HepG2 (cell line): ENCODE measurements at regions not wholly inside any gene's neighbourhood (a gene's known extent, or its start where the extent isn't known, plus 50 kb on each side); places are given as distances from the start of the nearest gene placed in this dataset.

Experiments
- ATAC-seq: fragments of 200-7000 bp; cut with Tn5 transposase; 3 replicates; pipeline ENCODE4 v1.9.1; 2020; ENCODE audit warnings: mild to moderate bottlenecking, moderate library complexity
- BruUV-seq: library from RNA; stranded (reverse); fragments of 400-500 nt; replicated peaks from 2 replicates; lab custom pipeline; 2021; lab: Mats Ljungman, UMichigan
- CTCF ChIA-PET: fragments of 300-600 bp; formaldehyde crosslinking; extraction: SDS; loops from one replicate; lab custom pipeline; 2021; ENCODE audit warnings: low total read pairs, inconsistent platforms, low intra/inter-chr PET ratio; lab: Yijun Ruan, JAX
- POLR2A ChIA-PET: fragments of 350-600 bp; sonication (Branson Sonifier 250); formaldehyde crosslinking; loops from one replicate; lab custom pipeline; 2020; ENCODE audit warnings: antibody characterized with exemption, inconsistent platforms; lab: Yijun Ruan, JAX
- DNase-seq: peaks from one replicate; pipeline ENCODE4 v3.0.0-alpha.2; 2015; ENCODE audit warnings: low spot score
- FAIRE-seq: peaks from 3 replicates; lab custom pipeline; 2011; peaks lifted over from hg19 to GRCh38; lab: Jason Lieb, UNC
- H2AFZ ChIP-seq: one replicate; pipeline ENCODE4 v1.6.1; 2011; ENCODE audit warnings: low read length, inconsistent platforms
- H3K27ac ChIP-seq: fragments of 300-600 bp; 3 replicates; pipeline ENCODE4 v1.8.0; 2011; ENCODE audit warnings: mixed run types, mild to moderate bottlenecking, mixed read lengths, low read length, inconsistent platforms; ENCODE audit not compliant: insufficient read depth; ENCODE audit errors: extremely low read length
- H3K27me3 ChIP-seq, 2 experiments: fragments of 200-600 bp in 1 of 2; 2 replicates in 1 of 2; 3 replicates in 1 of 2; pipeline versions ENCODE4 v1.6.0 to v1.8.0; 2011; ENCODE audit warnings: low read length in 2 of 2, mild to moderate bottlenecking in 2 of 2, moderate library complexity in 2 of 2, inconsistent platforms in 1 of 2; ENCODE audit not compliant: insufficient read depth in 2 of 2, control insufficient read depth in 1 of 2
- H3K36me3 ChIP-seq, 2 experiments: fragments of 200-600 bp in 1 of 2; replicated peaks in 1 of 2; 2 replicates in 1 of 2; 3 replicates in 1 of 2; pipeline versions ENCODE4 v1.5.1 to v1.8.0; 2011; ENCODE audit warnings: low read length in 2 of 2, inconsistent platforms in 1 of 2; ENCODE audit not compliant: insufficient read depth in 2 of 2, control insufficient read depth in 1 of 2
- H3K4me1 ChIP-seq: 2 replicates; pipeline ENCODE4 v1.5.1; 2012; ENCODE audit warnings: low read length, inconsistent platforms; ENCODE audit not compliant: insufficient read depth
- H3K4me2 ChIP-seq: 2 replicates; pipeline ENCODE4 v1.6.0; 2011; ENCODE audit warnings: low read depth, low read length, inconsistent platforms
- H3K4me3 ChIP-seq, 3 experiments: fragments of 200-600 bp in 1 of 3; sonication (generic), shearing (Covaris generic) in 1 of 3; replicated peaks in 1 of 3; 2 replicates each; pipeline ENCODE4 v1.5.1; 2011 to 2016; ENCODE audit warnings: low read length in 3 of 3, inconsistent platforms in 2 of 3, low read depth in 2 of 3, mild to moderate bottlenecking in 2 of 3, control low read depth in 1 of 3, mixed read lengths in 1 of 3; ENCODE audit not compliant: insufficient read depth in 1 of 3
- H3K79me2 ChIP-seq: one replicate; pipeline ENCODE4 v1.6.1; 2011; ENCODE audit warnings: low read length, inconsistent platforms; ENCODE audit not compliant: insufficient read depth
- H3K9ac ChIP-seq: 2 replicates; pipeline ENCODE4 v1.6.0; 2011; ENCODE audit warnings: mild to moderate bottlenecking, low read depth, low read length, inconsistent platforms; ENCODE audit not compliant: insufficient read depth
- H3K9me3 ChIP-seq: 2 replicates; pipeline ENCODE4 v1.5.1; 2012; ENCODE audit warnings: mild to moderate bottlenecking, low read length
- H4K20me1 ChIP-seq: 2 replicates; pipeline ENCODE4 v1.6.0; 2011; ENCODE audit warnings: inconsistent platforms, mild to moderate bottlenecking, low read length, moderate library complexity; ENCODE audit not compliant: insufficient read depth
- ARNT2 ChIP-seq: sonication (generic); formaldehyde crosslinking; IDR thresholded peaks from 2 replicates; pipeline ENCODE4 v1.8.0; 2022; ENCODE audit warnings: mild to moderate bottlenecking, low read depth, missing genetic modification reagents, moderate library complexity
- CREB1 ChIP-seq, 2 experiments: fragments of 450-650 bp in 1 of 2; IDR thresholded peaks; 2 replicates each; pipeline ENCODE4 v1.6.1; 2016 to 2017; ENCODE audit warnings: control low read depth in 1 of 2, mild to moderate bottlenecking in 1 of 2, missing compliant biosample characterization in 1 of 2, missing genetic modification characterization in 1 of 2
- EED ChIP-seq: sonication (generic); formaldehyde crosslinking; IDR thresholded peaks from 2 replicates; pipeline ENCODE4 v1.5.0; 2020; ENCODE audit warnings: mild to moderate bottlenecking, missing genetic modification reagents
- HNRNPUL1 ChIP-seq: fragments of 200-400 bp; formaldehyde crosslinking; IDR thresholded peaks from 2 replicates; pipeline ENCODE4 v1.6.1; 2017; ENCODE audit warnings: low read depth, mild to moderate bottlenecking, low read length, moderate library complexity
- ZBTB1 ChIP-seq: sonication (generic); formaldehyde crosslinking; IDR thresholded peaks from 2 replicates; pipeline ENCODE4 v1.4.0; 2020; ENCODE audit warnings: missing genetic modification reagents, borderline replicate concordance
- ZNF138 ChIP-seq: sonication (generic); formaldehyde crosslinking; IDR thresholded peaks from 2 replicates; pipeline ENCODE4 v1.5.0; 2020; ENCODE audit warnings: mild to moderate bottlenecking, low read depth, missing genetic modification reagents
- ZNF224 ChIP-seq: sonication (generic); formaldehyde crosslinking; IDR thresholded peaks from 2 replicates; pipeline ENCODE4 v1.5.0; 2020; ENCODE audit warnings: mild to moderate bottlenecking, missing genetic modification reagents
- ZNF484 ChIP-seq: sonication (generic); formaldehyde crosslinking; IDR thresholded peaks from 2 replicates; pipeline ENCODE4 v1.5.1; 2020; ENCODE audit warnings: mild to moderate bottlenecking, low read depth, missing genetic modification reagents, borderline replicate concordance
- WGBS: methylation state at CpG from one replicate; pipeline ENCODE4 v1.1.6; 2017; ENCODE audit warnings: low lambda C conversion rate; 5-methylcytosine and 5-hydroxymethylcytosine counted together
- in situ Hi-C: cut with HindIII; loops from 2 replicates; pipeline ENCODE4 v1.10.0; 2017; ENCODE audit warnings: low pct_unique_long_range_greater_than_20kb; ENCODE audit not compliant: extremely low pct_ligation_motif_present
- intact Hi-C: fragments of 100-400 bp; cut with micrococcal nuclease; formaldehyde crosslinking; loops from one replicate; pipeline ENCODE4 v1.10.0; 2022; ENCODE audit not compliant: unreplicated experiment
- TF ChIP-seq, protein P1 (sequence below): sonication (generic); formaldehyde crosslinking; IDR thresholded peaks from 2 replicates; pipeline ENCODE4 v1.4.0; 2020; ENCODE audit warnings: missing genetic modification reagents, borderline replicate concordance
- TF ChIP-seq, protein P2 (sequence below): sonication (generic); formaldehyde crosslinking; IDR thresholded peaks from 2 replicates; pipeline ENCODE4 v1.4.0; 2020; ENCODE audit warnings: missing genetic modification reagents
- TF ChIP-seq, protein P3 (sequence below): sonication (generic); formaldehyde crosslinking; IDR thresholded peaks from 2 replicates; pipeline ENCODE4 v1.5.0; 2020; ENCODE audit warnings: mild to moderate bottlenecking, missing genetic modification reagents

DNA sequence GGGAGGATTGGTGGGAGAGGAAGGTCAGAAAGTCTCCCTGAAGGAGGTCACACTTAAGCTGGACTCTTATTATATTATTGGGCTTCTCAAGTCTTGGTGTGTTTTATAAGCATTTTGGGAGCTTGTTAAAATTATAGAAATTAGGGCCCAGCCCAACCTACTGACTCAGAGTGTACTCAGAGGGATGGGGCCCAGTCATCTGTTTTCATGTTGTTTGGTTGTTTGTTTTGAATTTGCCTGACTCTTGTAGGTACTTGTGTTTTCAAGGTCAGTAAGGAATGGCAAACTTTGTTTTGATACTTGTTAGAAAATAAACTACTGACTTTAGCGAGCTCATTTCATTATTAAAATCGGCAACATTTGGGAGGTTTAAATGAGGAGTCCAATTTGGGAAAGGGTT lies 152.0 kb downstream of the INSIG2 start:
- no peak overlapping the region for H3K27ac ChIP-seq
- no peaks in the 10 kb centered on the region for H4K20me1 ChIP-seq
- in situ Hi-C loops (no loop called here), intact Hi-C loops (no loop called here)
- no TSS peak for BruUV-seq
- H3K4me2 ChIP-seq: no peak overlapping the region
- H2AFZ ChIP-seq: no peak overlapping the region
- peaks cover 0 to 11% of the 10 kb centered on the region in 2 experiments; a peak in 1 of 5 replicates for H3K27me3 ChIP-seq
- TF ChIP-seq ZNF224 (CRISPR knock-in tag) (no peak), CREB1 (IDR thresholded peaks at IDR 0.05) (no peak), CREB1 (CRISPR knock-in tag; IDR thresholded peaks at IDR 0.05) (no peak), EED (no peak)
- TF ChIP-seq, protein P1, sequence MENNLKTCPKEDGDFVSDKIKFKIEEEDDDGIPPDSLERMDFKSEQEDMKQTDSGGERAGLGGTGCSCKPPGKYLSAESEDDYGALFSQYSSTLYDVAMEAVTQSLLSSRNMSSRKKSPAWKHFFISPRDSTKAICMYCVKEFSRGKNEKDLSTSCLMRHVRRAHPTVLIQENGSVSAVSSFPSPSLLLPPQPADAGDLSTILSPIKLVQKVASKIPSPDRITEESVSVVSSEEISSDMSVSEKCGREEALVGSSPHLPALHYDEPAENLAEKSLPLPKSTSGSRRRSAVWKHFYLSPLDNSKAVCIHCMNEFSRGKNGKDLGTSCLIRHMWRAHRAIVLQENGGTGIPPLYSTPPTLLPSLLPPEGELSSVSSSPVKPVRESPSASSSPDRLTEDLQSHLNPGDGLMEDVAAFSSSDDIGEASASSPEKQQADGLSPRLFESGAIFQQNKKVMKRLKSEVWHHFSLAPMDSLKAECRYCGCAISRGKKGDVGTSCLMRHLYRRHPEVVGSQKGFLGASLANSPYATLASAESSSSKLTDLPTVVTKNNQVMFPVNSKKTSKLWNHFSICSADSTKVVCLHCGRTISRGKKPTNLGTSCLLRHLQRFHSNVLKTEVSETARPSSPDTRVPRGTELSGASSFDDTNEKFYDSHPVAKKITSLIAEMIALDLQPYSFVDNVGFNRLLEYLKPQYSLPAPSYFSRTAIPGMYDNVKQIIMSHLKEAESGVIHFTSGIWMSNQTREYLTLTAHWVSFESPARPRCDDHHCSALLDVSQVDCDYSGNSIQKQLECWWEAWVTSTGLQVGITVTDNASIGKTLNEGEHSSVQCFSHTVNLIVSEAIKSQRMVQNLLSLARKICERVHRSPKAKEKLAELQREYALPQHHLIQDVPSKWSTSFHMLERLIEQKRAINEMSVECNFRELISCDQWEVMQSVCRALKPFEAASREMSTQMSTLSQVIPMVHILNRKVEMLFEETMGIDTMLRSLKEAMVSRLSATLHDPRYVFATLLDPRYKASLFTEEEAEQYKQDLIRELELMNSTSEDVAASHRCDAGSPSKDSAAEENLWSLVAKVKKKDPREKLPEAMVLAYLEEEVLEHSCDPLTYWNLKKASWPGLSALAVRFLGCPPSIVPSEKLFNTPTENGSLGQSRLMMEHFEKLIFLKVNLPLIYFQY (CRISPR knock-in tag): no peak
- TF ChIP-seq, all 625 proteins: peak for 0
- Histone ChIP-seq H3K4me3 (no peak overlapping the region), H3K9me3 (no peaks in the 10 kb centered on the region), H3K4me1 (no peaks in the 10 kb centered on the region), H3K9ac (no peak overlapping the region), H3K36me3 (no peaks in the 10 kb centered on the region), H3K79me2 (no peaks in the 10 kb centered on the region)
- ATAC-seq: no peak
- DNase-seq: no peak
- POLR2A ChIA-PET: no interaction called here
- FAIRE-seq: no peak
- WGBS: 30% methylated on average over 2 of the region's 2 CpGs
- CTCF ChIA-PET: no interaction called here

DNA sequence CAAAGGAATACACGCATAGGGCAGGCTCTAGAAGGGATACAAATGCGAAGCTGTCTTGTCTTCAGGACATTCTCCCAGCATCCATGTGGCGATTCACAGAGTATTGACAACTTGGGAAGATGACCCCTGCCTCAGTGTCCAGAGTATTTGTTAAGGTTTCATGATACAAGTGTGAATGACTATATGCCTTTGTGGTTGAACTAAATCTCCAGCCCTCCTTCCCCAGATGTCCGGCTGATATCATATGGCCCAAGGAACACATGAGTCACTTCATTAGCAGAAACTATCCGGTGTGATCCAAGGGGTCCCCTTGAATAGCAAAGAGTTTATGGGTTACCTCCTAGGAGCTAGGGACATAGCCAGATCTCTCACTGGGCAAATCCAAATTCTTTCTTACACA lies 151.0 kb downstream of the INSIG2 start:
- Histone ChIP-seq H2AFZ (no peak overlapping the region), H3K4me3 (no peak overlapping the region), H4K20me1 (no peaks in the 10 kb centered on the region), H3K9me3 (no peaks in the 10 kb centered on the region), H3K79me2 (no peaks in the 10 kb centered on the region), H3K36me3 (no peaks in the 10 kb centered on the region), H3K4me2 (no peak overlapping the region), H3K4me1 (no peaks in the 10 kb centered on the region), H3K27me3 (peaks cover 0 to 11% of the 10 kb centered on the region in 2 experiments; a peak in 1 of 5 replicates), H3K9ac (no peak overlapping the region), H3K27ac (no peak overlapping the region)
- ATAC-seq (no peak), FAIRE-seq (no peak), DNase-seq (no peak)
- intact Hi-C loops (no loop called here), in situ Hi-C loops (no loop called here)
- CTCF ChIA-PET: no interaction called here
- WGBS: 37% methylated on average over 5 of the region's 5 CpGs
- POLR2A ChIA-PET: no interaction called here
- no TSS peak for BruUV-seq
- TF ChIP-seq ZNF138 (CRISPR knock-in tag) (no peak), HNRNPUL1 (no peak), ARNT2 (CRISPR knock-in tag) (no peak), ZNF484 (CRISPR knock-in tag) (no peak), ZBTB1 (CRISPR knock-in tag) (no peak)
- TF ChIP-seq, protein P2, sequence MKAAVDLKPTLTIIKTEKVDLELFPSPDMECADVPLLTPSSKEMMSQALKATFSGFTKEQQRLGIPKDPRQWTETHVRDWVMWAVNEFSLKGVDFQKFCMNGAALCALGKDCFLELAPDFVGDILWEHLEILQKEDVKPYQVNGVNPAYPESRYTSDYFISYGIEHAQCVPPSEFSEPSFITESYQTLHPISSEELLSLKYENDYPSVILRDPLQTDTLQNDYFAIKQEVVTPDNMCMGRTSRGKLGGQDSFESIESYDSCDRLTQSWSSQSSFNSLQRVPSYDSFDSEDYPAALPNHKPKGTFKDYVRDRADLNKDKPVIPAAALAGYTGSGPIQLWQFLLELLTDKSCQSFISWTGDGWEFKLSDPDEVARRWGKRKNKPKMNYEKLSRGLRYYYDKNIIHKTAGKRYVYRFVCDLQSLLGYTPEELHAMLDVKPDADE: no peak
- TF ChIP-seq, protein P3, sequence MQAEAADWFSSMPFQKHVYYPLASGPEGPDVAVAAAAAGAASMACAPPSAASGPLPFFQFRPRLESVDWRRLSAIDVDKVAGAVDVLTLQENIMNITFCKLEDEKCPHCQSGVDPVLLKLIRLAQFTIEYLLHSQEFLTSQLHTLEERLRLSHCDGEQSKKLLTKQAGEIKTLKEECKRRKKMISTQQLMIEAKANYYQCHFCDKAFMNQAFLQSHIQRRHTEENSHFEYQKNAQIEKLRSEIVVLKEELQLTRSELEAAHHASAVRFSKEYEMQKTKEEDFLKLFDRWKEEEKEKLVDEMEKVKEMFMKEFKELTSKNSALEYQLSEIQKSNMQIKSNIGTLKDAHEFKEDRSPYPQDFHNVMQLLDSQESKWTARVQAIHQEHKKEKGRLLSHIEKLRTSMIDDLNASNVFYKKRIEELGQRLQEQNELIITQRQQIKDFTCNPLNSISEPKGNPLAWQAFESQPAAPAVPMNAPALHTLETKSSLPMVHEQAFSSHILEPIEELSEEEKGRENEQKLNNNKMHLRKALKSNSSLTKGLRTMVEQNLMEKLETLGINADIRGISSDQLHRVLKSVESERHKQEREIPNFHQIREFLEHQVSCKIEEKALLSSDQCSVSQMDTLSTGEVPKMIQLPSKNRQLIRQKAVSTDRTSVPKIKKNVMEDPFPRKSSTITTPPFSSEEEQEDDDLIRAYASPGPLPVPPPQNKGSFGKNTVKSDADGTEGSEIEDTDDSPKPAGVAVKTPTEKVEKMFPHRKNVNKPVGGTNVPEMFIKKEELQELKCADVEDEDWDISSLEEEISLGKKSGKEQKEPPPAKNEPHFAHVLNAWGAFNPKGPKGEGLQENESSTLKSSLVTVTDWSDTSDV (CRISPR knock-in tag): no peak
